HG03135 (cell line): ENCODE measurements at regions not wholly inside any gene's neighbourhood (a gene's known extent, or its start where the extent isn't known, plus 50 kb on each side); places are given as distances from the start of the nearest gene placed in this dataset.

Experiments used
- ATAC-seq: cut with Tn5 transposase; IDR thresholded peaks from one replicate; pipeline ENCODE4 v1.9.1; 2021; ENCODE audit warnings: mild to moderate bottlenecking, moderate library complexity; ENCODE audit not compliant: unreplicated experiment

GRCh38 chr17:34151102-34151501 lies 104.0 kb upstream of the CCL2 start:
- ATAC-seq: no peak

GRCh38 chr17:34153991-34154390 lies 101.1 kb upstream of the CCL2 start:
- no peak for ATAC-seq

- ATAC-seq: no peak
Observed at GRCh38 chr17:34154961-34155730, 99.9 kb upstream of the CCL2 start.

- ATAC-seq: no peak
Observed at GRCh38 chr17:34155947-34156346, 99.1 kb upstream of the CCL2 start.

GRCh38 chr17:34156401-34156740 lies 98.7 kb upstream of the CCL2 start:
- no peak for ATAC-seq

GRCh38 chr17:34156741-34157589 lies 98.1 kb upstream of the CCL2 start:
- no peak for ATAC-seq

- ATAC-seq: no peak
Observed at GRCh38 chr17:34161690-34162089, 93.4 kb upstream of the CCL2 start.

- ATAC-seq: no peak
Observed at GRCh38 chr17:34163123-34163522, 92.0 kb upstream of the CCL2 start.

GRCh38 chr17:34163646-34164045 lies 91.4 kb upstream of the CCL2 start:
- ATAC-seq: no peak

- no peak for ATAC-seq
Observed at GRCh38 chr17:34164837-34165236, 90.2 kb upstream of the CCL2 start.

GRCh38 chr17:34166352-34166751 lies 88.7 kb upstream of the CCL2 start:
- no peak for ATAC-seq

GRCh38 chr17:34167354-34167753 lies 87.7 kb upstream of the CCL2 start:
- ATAC-seq: no peak

GRCh38 chr17:34168989-34169388 lies 86.1 kb upstream of the CCL2 start:
- ATAC-seq: no peak

- ATAC-seq: no peak
Observed at GRCh38 chr17:34169496-34169895, 85.6 kb upstream of the CCL2 start.

- ATAC-seq: no peak
Observed at GRCh38 chr17:34171245-34171818, 83.8 kb upstream of the CCL2 start.

GRCh38 chr17:34172390-34172918 lies 82.6 kb upstream of the CCL2 start:
- ATAC-seq: no peak

- ATAC-seq: no peak
Observed at GRCh38 chr17:34173241-34173640, 81.8 kb upstream of the CCL2 start.

- ATAC-seq: no peak
Observed at GRCh38 chr17:34174496-34174895, 80.6 kb upstream of the CCL2 start.

GRCh38 chr17:34176440-34176839 lies 78.6 kb upstream of the CCL2 start:
- ATAC-seq: no peak

- ATAC-seq: no peak
Observed at GRCh38 chr17:34177642-34178041, 77.4 kb upstream of the CCL2 start.

GRCh38 chr17:34178092-34178491 lies 77.0 kb upstream of the CCL2 start:
- no peak for ATAC-seq
